GM12892 (cell line): ENCODE measurements at regions not wholly inside any gene's neighbourhood (a gene's known extent, or its start where the extent isn't known, plus 50 kb on each side); places are given as distances from the start of the nearest gene placed in this dataset.
A peak's percentile ranks its signal among the peaks of the same experiment; 100 is the strongest.

Experiments used
- DNase-seq: peaks from one replicate; pipeline ENCODE4 v3.0.0; 2011; ENCODE audit not compliant: insufficient read length
- FAIRE-seq: peaks from 2 replicates; lab custom pipeline; 2011; peaks lifted over from hg19 to GRCh38; lab: Jason Lieb, UNC
- POLR2A ChIP-seq: IDR thresholded peaks from 2 replicates; pipeline ENCODE4 v1.6.1; 2011; ENCODE audit warnings: low read depth, low read length, control low read depth
- POLR2AphosphoS5 ChIP-seq: IDR thresholded peaks from 2 replicates; pipeline ENCODE4 v1.6.1; 2011; ENCODE audit warnings: low read depth, low read length, control low read depth
- TAF1 ChIP-seq: IDR thresholded peaks from 2 replicates; pipeline ENCODE4 v1.6.1; 2011; ENCODE audit warnings: low read depth, mild to moderate bottlenecking, control low read depth, low read length, borderline replicate concordance

GRCh38 chr6:149190224-149190831 is 127.2 kb upstream of the TAB2 start:
- FAIRE-seq (peak; percentile 70), DNase-seq (no peak)
- no peak for TF ChIP-seq POLR2AphosphoS5

- TF ChIP-seq POLR2AphosphoS5 (no peak), TAF1 (no peak), POLR2A (no peak)
- DNase-seq, result no peak
- peak; percentile 85 for FAIRE-seq
Measured at GRCh38 chr6:149194820-149195558, 122.5 kb upstream of the TAB2 start.

GRCh38 chr6:149196091-149196490 is 121.4 kb upstream of the TAB2 start:
- DNase-seq (no peak), FAIRE-seq (no peak)
- TF ChIP-seq TAF1 (no peak), POLR2AphosphoS5 (no peak), POLR2A (no peak)

- TF ChIP-seq TAF1 (no peak), POLR2A (no peak), POLR2AphosphoS5 (no peak)
- FAIRE-seq (no peak), DNase-seq (no peak)
Measured at GRCh38 chr6:149197482-149197881, 120.0 kb upstream of the TAB2 start.

GRCh38 chr6:149198265-149198664 is 119.2 kb upstream of the TAB2 start:
- no peak for TF ChIP-seq POLR2A
- no peak for TF ChIP-seq POLR2AphosphoS5
- no peak for TF ChIP-seq TAF1
- DNase-seq (no peak), FAIRE-seq (peak; percentile 5)

- TF ChIP-seq POLR2A (no peak), TAF1 (no peak), POLR2AphosphoS5 (no peak)
- no peak for DNase-seq
- FAIRE-seq, result no peak
Measured at GRCh38 chr6:149200282-149200945, 117.1 kb upstream of the TAB2 start.

- no peak for DNase-seq
- FAIRE-seq, result no peak
- TF ChIP-seq POLR2AphosphoS5, result no peak
Measured at GRCh38 chr6:149201068-149201655, 116.3 kb upstream of the TAB2 start.

- no peak for DNase-seq
- FAIRE-seq, result no peak
Measured at GRCh38 chr6:149202100-149202499, 115.4 kb upstream of the TAB2 start.

GRCh38 chr6:149202952-149203351 is 114.6 kb upstream of the TAB2 start:
- DNase-seq (no peak), FAIRE-seq (no peak)
- TF ChIP-seq TAF1 (no peak), POLR2A (no peak), POLR2AphosphoS5 (no peak)

More at GRCh38 chr6:149202100-149202499, 115.4 kb upstream of the TAB2 start:
- TF ChIP-seq POLR2A (no peak), TAF1 (no peak), POLR2AphosphoS5 (no peak)

- DNase-seq (no peak), FAIRE-seq (peak; percentile 24)
Measured at GRCh38 chr6:149203509-149203908, 114.0 kb upstream of the TAB2 start.

GRCh38 chr6:149208134-149208601 is 109.3 kb upstream of the TAB2 start:
- DNase-seq (no peak), FAIRE-seq (no peak)
- TF ChIP-seq POLR2AphosphoS5 (no peak), TAF1 (no peak), POLR2A (no peak)

More at GRCh38 chr6:149203509-149203908, 114.0 kb upstream of the TAB2 start:
- TF ChIP-seq POLR2AphosphoS5 (no peak), POLR2A (no peak), TAF1 (no peak)
